Skeletal muscle tissue (tissue), 3 donors: ENCODE measurements at regions not wholly inside any gene's neighbourhood (a gene's known extent, or its start where the extent isn't known, plus 50 kb on each side); places are given as distances from the start of the nearest gene placed in this dataset.

Source experiments
- H3K27ac ChIP-seq: one replicate; pipeline ENCODE4 v1.7.0; 2013; ENCODE audit warnings: mild to moderate bottlenecking, low read depth, low read length, inconsistent platforms
- H3K27me3 ChIP-seq, 3 donors: one replicate each; pipeline ENCODE4 v1.7.0; 2013; ENCODE audit warnings: low read length in 3 of 3; ENCODE audit not compliant: control insufficient read depth in 3 of 3, insufficient read depth in 3 of 3
- H3K36me3 ChIP-seq, 3 donors: one replicate each; pipeline ENCODE4 v1.7.0; 2013; ENCODE audit warnings: low read length in 3 of 3; ENCODE audit not compliant: control insufficient read depth in 3 of 3, insufficient read depth in 3 of 3
- H3K4me1 ChIP-seq, 3 donors: one replicate each; pipeline ENCODE4 v1.7.0; 2013; ENCODE audit warnings: low read length in 3 of 3, mild to moderate bottlenecking in 3 of 3; ENCODE audit not compliant: control insufficient read depth in 3 of 3, insufficient read depth in 3 of 3
- H3K4me3 ChIP-seq, 3 donors: one replicate each; pipeline ENCODE4 v1.7.0; 2013; ENCODE audit warnings: low read length in 3 of 3
- H3K9ac ChIP-seq, 3 donors: one replicate each; pipeline ENCODE4 v1.7.0; 2013; ENCODE audit warnings: low read length in 3 of 3, mild to moderate bottlenecking in 3 of 3, moderate library complexity in 2 of 3, low read depth in 1 of 3
- H3K9me3 ChIP-seq, 3 donors: one replicate each; pipeline ENCODE4 v1.7.0; 2013; ENCODE audit warnings: low read length in 3 of 3; ENCODE audit not compliant: control insufficient read depth in 3 of 3
- donor health status: Osteomylitis.

DNA sequence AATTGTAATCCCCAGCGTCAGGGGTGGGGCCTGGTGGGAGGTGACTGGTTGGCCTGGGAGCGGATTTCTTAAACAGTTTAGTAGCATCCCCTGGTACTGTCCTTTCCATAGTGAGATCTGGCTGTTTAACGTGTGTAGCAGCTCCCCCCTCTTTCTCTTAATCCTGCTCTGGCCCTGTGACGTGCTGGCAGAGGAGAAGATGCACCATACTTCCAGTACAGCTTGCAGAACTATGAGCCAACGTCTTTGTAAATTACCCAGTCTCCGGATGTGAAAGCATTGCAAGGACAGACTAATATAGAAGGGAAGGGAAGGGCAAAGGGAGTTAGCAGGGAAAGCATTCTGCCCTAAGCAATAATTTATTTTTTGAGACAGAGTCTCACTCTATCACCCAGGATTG is 83.9 kb downstream of the RMI2 start:
- no peak overlapping the region for H3K27ac ChIP-seq
- no peaks in the 10 kb centered on the region for H3K27me3 ChIP-seq
- no peak overlapping the region for H3K9ac ChIP-seq
- peaks cover 0 to 2% (median 2%) of the 10 kb centered on the region in 3 donors for H3K9me3 ChIP-seq
- H3K4me3 ChIP-seq = no peak overlapping the region
- no peaks in the 10 kb centered on the region for H3K4me1 ChIP-seq
- H3K36me3 ChIP-seq = no peaks in the 10 kb centered on the region

DNA sequence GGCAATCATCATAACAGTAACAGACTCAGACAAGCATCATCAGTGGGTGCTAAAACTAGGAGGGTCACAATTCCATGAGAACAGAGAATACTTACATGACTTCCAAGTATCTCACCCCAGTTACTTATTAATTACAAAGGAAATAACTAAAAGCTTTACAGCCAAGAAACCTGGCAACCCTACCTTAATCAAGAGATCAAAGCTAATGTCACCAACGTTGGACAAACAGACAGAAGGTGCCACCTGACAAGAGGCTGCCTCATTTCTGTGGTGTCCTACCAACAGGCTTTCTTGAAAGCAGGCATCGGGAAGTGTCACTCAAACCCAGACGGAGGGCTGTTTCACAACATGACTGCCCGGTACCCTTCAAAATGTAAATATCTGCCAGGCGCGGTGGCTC is 84.6 kb downstream of the RMI2 start:
- H3K36me3 ChIP-seq = no peaks in the 10 kb centered on the region
- no peak overlapping the region for H3K4me3 ChIP-seq
- H3K9me3 ChIP-seq = peaks cover 0 to 2% (median 2%) of the 10 kb centered on the region in 3 donors
- no peak overlapping the region for H3K9ac ChIP-seq
- no peak overlapping the region for H3K27ac ChIP-seq
- H3K27me3 ChIP-seq = no peaks in the 10 kb centered on the region
- no peaks in the 10 kb centered on the region for H3K4me1 ChIP-seq

DNA sequence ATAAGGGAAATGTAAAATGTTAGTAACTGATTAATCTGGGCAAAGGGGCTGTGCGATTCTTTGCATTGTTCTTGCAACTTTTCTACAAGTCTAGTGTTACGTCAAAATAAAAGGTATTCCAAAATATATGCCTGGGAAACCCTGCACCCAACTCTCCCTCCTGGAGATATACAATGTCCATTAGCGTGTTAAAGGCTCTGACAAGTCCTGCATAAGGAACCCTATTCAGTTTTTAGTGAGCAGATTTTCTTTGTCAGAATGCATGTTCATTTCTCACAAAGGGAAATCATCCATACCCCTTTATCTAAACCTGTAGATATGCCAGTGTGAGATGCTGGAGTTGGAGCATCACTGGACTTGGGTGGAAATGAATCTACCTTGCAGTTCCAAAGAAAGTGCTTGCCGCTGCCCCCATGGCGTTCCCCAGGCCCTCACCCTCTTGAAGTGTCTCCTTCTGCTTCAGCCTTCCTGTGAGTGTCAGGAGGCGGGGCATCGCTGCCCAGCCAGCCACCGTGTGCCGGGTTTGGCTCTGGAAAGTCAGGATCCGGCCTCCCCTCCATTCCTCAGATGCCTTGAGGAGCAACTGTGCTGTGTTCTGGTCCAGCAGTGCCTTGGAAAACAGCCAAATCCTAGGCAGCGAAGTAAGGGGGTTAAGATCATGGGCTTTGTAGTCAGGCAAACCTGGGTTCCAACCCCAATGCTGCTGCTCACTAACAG is 85.5 kb downstream of the RMI2 start:
- Histone ChIP-seq H3K4me3 (no peak overlapping the region), H3K27me3 (no peaks in the 10 kb centered on the region), H3K9ac (no peak overlapping the region), H3K36me3 (no peaks in the 10 kb centered on the region), H3K27ac (no peak overlapping the region), H3K4me1 (no peaks in the 10 kb centered on the region), H3K9me3 (peaks cover 0 to 2% (median 2%) of the 10 kb centered on the region in 3 donors)

DNA sequence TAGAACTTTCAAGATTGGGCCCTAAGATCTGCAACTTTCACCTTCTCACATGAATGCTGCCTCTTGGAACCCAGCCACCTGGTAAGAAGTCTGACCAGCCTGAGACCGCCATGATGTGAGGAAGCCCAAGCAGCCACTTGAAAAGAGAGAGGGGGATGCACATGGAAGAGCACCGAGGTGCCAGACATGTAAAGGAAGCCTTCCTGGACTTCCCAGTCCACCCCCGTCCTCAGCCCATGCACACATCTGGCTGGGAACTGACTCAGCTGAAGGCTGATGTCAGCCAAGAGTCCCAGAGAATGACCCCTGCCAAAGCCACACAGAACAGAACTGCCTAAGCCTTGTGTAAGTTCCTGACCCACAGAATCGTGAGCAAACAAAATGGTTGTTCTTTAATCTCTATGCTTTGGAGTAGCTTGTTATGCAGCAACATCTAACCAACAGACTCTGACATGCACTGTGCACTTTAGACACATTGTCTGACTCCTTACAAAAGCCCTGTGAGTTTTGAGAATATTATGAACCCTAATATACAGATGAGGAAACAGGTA is 86.7 kb downstream of the RMI2 start:
- H3K4me1 ChIP-seq = no peaks in the 10 kb centered on the region
- no peaks in the 10 kb centered on the region for H3K27me3 ChIP-seq
- no peak overlapping the region for H3K4me3 ChIP-seq
- H3K9me3 ChIP-seq = peaks cover 0 to 2% (median 2%) of the 10 kb centered on the region in 3 donors
- H3K9ac ChIP-seq = no peak overlapping the region
- H3K27ac ChIP-seq = no peak overlapping the region
- H3K36me3 ChIP-seq = no peaks in the 10 kb centered on the region

DNA sequence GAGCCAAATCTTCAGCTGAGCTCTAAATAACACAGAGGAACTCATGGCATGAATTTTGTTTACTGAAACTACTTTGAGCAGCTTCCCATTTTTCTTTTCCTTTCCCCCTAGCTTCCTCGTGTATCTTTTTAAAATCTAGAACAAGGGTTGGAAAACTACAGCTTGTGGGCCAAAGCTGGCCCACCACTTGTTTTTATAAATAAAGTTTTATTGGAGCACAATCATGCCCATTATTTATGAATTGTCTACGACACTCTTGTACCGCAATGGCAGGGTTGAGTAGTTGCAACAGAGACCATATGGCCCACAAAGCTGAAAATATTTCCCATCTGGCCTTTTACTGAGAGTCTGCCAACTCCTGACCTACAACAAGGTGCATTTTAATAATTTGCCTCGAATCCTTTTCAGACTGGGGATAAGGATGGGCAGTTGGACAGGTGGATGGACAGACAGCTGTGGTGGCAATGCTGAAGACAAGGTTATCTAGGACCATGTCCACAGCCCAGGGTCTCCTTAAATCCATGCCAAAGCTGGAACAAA is 87.7 kb downstream of the RMI2 start:
- Histone ChIP-seq H3K36me3 (no peaks in the 10 kb centered on the region), H3K9me3 (peaks cover 0 to 2% (median 2%) of the 10 kb centered on the region in 3 donors), H3K4me3 (no peak overlapping the region), H3K4me1 (no peaks in the 10 kb centered on the region), H3K27me3 (no peaks in the 10 kb centered on the region), H3K9ac (no peak overlapping the region), H3K27ac (no peak overlapping the region)

DNA sequence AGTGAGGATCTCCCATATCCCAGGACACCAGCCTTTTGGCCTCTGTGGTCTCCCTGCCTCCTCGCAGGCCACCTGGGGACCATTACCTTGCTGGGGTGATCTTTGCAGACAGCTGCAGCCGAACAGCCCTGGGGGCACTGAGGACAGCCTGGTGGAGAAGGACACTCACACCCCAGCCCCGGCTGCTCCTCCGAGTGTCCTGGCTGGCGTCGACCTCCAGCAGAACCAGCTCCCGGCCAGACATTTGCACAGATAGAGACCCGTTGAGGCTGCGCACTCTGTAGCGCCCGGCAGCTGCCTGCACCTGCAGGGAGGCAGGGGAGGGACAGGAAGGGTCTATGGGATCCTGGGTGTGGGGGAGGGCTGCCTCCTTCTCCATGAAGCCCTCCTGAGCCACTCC is 90.3 kb downstream of the RMI2 start:
- Histone ChIP-seq H3K27ac (no peak overlapping the region), H3K27me3 (no peaks in the 10 kb centered on the region), H3K36me3 (no peaks in the 10 kb centered on the region), H3K9me3 (peaks cover 6 to 9% (median 8%) of the 10 kb centered on the region in 3 donors), H3K4me1 (no peaks in the 10 kb centered on the region), H3K4me3 (no peak overlapping the region), H3K9ac (no peak overlapping the region)

DNA sequence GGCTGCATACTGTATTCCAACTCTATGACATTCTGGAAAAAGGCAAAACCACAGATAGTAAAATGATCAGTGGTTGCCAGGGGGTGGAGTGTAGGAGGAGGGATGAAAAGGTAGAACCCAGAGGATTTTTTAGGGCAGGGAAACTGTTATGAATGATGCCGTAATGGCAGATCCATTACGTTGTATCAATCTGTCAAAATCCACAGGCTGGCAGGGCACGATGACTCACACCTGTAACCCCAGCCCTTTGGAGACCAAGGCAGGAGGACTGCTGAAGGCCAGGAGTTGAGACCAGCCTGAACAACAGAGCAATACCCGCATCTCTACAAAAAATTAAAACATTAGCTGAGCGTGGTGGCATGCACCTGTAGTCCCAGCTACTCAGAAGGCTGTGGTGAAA is 91.8 kb downstream of the RMI2 start:
- Histone ChIP-seq H3K27me3 (no peaks in the 10 kb centered on the region), H3K9ac (no peak overlapping the region), H3K4me1 (no peaks in the 10 kb centered on the region), H3K27ac (no peak overlapping the region), H3K9me3 (peaks cover 6 to 10% (median 8%) of the 10 kb centered on the region in 3 donors), H3K36me3 (no peaks in the 10 kb centered on the region), H3K4me3 (no peak overlapping the region)

DNA sequence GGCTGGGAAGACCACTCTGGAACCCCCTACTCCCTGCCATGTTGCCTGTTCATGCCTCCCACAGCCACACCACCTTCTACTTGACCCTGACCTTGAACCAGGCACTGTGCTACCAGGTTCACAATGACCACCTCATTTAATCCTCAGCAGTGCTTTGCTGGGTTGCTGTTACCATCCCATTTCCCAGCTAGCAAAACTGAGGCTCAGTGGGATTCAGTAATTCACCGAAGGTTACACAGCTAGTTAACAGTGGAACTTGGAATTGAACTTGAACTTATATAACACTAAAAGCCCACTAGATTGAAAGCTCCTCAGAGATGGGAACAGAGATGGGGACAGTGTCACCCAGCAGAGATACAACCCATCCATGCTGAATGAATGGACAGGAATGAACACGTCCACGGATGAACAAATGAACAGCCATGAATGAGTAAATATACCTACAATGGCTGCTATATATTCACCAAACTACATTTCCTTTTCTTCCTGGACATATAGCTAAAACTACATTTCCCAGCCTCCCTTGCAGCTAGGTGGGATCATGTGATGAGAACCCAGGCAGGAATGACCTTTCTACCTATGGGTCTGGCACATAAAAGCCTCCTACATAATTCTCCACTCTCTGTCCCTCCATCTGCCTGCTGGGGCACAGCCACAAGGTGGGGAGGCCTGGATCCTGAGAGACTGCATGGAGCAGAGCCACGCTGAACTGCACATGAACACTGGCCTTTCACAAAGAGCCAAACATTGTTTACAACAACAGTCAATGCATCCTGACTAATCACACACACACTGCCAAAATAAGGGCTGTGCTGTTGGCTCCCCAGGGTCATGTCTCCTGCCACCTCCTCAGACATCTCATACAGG is 94.8 kb downstream of the RMI2 start:
- Histone ChIP-seq H3K9ac (no peak overlapping the region), H3K4me1 (no peaks in the 10 kb centered on the region), H3K36me3 (no peaks in the 10 kb centered on the region), H3K9me3 (peaks cover 5 to 9% (median 6%) of the 10 kb centered on the region in 3 donors), H3K27ac (no peak overlapping the region), H3K4me3 (no peak overlapping the region), H3K27me3 (no peaks in the 10 kb centered on the region)

DNA sequence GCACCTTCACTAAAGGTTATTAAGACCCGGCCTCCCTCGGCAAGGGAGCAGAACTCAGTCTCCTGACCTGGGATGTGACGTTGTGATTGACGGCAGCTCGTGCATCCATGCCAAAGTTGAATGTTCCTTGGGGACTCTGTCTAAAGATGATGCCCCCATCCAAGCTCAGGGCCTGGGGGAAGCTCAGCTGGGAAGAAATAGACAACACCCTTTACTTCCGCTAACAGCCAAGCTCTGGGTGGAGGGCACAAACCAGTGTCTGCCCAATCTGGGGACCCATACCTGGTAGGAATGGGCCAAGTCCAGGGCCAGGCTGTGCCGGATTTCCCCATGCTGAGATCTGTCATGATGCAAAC is 95.4 kb downstream of the RMI2 start:
- H3K4me3 ChIP-seq = no peak overlapping the region
- no peaks in the 10 kb centered on the region for H3K4me1 ChIP-seq
- H3K9me3 ChIP-seq = peaks cover 5 to 9% (median 6%) of the 10 kb centered on the region in 3 donors
- H3K9ac ChIP-seq = no peak overlapping the region
- H3K27me3 ChIP-seq = no peaks in the 10 kb centered on the region
- H3K36me3 ChIP-seq = no peaks in the 10 kb centered on the region
- H3K27ac ChIP-seq = no peak overlapping the region

DNA sequence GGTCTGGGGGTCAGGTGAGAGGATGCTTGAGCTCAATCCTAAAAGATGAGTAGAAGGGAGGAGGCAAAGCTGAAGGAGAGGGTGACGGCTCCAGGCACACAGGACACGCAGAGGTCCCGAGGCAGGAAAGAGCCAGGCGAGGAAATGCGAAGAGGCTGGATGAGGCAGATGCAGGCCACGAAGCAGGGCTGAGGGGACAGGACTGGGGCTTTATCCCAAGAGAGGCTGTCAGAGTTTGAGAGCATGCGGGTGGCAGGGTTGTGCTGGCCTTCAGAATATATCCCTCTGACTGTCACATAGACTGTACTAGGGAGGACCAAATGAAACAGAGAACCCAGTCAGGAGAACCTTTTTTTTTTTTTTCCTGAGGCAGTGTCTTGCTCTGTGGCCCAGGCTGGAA is 100.2 kb downstream of the RMI2 start:
- Histone ChIP-seq H3K36me3 (no peaks in the 10 kb centered on the region), H3K9me3 (peaks cover 0 to 3% (median under 1%) of the 10 kb centered on the region in 3 donors), H3K4me1 (no peaks in the 10 kb centered on the region), H3K27me3 (no peaks in the 10 kb centered on the region), H3K27ac (no peak overlapping the region), H3K4me3 (no peak overlapping the region), H3K9ac (no peak overlapping the region)
